GM21529 (cell line): ENCODE measurements at regions not wholly inside any gene's neighbourhood (a gene's known extent, or its start where the extent isn't known, plus 50 kb on each side); places are given as distances from the start of the nearest gene placed in this dataset.
A peak's percentile ranks its signal among the peaks of the same experiment; 100 is the strongest.
"Not testable (repeated sequence)": the region's sequence is repeated elsewhere in the genome, so short reads cannot be mapped to it uniquely, and the experiment has no call there.

ENCODE experiments used
- ATAC-seq: cut with Tn5 transposase; IDR thresholded peaks from one replicate; pipeline ENCODE4 v1.9.1; 2021; ENCODE audit not compliant: unreplicated experiment

GRCh38 chr2:48180557-48180956 is 133.9 kb upstream of the FOXN2 start:
- ATAC-seq = no peak

- ATAC-seq = no peak
These were observed 131.2 kb upstream of the FOXN2 start for GRCh38 chr2:48183276-48183675.

DNA sequence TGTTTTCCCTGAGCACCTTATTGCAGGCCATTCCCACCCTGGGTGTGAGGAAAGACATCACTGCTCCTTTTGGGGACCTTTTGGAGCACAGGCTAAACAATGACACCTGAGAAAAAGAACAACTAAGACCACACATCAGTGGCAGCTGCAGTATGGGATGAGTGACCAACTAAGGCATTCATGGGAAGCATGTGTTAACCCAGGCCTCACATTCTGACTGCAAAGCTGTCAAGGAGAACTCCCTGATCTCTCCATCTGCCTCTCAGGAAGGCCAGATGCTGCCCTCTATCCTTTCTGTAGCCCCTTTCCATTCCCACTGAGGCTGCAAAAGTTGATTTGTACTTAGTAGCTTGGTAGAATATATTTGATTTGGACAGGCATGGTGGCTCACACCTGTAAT is 130.5 kb upstream of the FOXN2 start:
- ATAC-seq = no peak

GRCh38 chr2:48187503-48187902 is 127.0 kb upstream of the FOXN2 start:
- ATAC-seq = no peak

GRCh38 chr2:48189552-48190228 is 124.8 kb upstream of the FOXN2 start:
- ATAC-seq = no peak

GRCh38 chr2:48190230-48190629 is 124.3 kb upstream of the FOXN2 start:
- no peak for ATAC-seq

GRCh38 chr2:48194641-48195040 is 119.8 kb upstream of the FOXN2 start:
- ATAC-seq = no peak

GRCh38 chr2:48195169-48195568 is 119.3 kb upstream of the FOXN2 start:
- ATAC-seq = no peak

DNA sequence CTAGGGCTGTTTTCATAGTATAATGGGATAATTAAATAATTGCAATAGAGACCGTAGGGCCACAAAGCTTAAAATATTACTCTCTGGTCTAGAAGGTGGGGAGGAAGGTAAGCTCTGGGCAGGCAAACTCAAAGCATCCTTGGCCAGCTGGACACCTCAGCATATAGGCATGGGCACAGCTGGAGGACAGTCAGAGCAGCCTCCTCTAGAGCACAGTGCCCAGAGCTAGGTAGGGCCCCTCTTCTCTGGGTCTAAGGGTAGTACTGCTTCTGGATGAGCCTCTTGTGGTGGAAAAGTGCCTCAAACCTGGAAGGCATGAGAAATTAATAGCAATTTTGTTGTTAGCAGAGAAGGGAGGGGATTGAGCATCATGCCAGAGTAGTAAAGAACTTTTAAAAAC is 116.9 kb upstream of the FOXN2 start:
- ATAC-seq = no peak

GRCh38 chr2:48198371-48198770 is 116.1 kb upstream of the FOXN2 start:
- ATAC-seq = no peak

DNA sequence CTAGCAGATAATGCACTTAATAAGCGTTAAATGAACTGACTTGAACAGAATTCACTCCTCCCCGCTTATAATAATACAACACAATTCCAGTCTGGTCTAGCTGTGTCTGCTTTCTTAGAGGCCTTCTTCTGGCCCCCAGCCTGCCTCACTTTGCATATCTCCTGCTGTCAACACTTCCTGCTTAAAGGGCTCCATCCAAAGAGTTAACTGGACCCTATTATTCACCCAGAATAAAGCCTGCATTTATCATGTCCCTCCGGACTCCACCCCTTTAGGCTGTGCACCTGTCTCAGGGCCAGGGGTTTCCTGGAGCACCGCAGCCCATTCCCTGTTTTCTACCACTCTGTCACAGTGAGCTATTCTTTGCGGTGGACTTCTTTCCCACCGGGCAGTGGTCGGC is 115.4 kb upstream of the FOXN2 start:
- no peak for ATAC-seq

DNA sequence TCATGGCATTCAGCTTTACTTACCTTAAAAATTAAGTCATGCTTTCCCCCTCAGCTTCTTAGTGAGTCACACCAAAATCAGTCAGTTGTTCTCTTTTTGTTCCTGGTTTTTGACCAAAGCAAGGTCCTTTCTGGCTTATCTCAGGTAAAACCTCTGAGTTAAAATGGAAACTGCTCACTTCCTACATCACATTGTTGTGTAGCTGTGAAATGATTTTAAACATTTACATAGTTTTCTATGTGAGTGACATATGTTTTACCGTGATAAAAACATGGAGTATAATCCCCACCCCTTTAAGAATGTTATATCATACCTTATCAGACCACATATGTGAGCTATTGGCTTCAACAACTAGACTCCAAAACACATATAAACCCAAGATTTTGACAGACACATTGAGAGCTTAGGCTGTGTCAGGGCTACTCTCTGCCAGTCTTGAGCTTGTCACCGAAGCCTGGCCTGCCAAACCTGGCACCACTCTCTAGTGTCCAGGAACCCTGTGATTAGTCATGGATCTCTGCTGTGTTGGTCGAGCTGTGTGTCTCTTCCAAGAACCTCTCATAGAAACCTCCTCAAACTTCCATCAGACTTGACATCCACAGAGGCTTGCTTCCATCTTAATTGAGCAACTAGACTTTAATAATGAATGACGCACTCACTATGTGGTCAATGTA is 113.7 kb upstream of the FOXN2 start:
- ATAC-seq = peak; percentile 79

DNA sequence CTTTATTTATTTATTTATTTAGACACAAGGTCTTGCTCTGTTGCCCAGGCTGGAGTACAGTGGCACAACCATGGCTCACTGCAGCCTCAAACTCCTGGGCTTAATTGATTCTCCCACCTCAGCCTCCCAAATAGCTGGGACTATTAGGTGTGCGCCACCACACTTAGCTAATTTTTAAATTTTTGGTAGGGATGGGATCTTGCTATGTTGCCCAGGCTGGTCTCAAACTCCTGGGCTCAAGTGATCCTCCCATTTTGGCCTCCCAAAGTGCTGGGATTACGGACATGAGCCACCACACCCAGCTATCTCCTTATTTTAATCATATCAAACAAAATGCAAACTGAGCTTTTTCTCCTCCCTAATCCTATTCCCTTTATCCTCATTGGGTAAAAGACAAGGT is 113.0 kb upstream of the FOXN2 start:
- ATAC-seq = not testable (repeated sequence)

DNA sequence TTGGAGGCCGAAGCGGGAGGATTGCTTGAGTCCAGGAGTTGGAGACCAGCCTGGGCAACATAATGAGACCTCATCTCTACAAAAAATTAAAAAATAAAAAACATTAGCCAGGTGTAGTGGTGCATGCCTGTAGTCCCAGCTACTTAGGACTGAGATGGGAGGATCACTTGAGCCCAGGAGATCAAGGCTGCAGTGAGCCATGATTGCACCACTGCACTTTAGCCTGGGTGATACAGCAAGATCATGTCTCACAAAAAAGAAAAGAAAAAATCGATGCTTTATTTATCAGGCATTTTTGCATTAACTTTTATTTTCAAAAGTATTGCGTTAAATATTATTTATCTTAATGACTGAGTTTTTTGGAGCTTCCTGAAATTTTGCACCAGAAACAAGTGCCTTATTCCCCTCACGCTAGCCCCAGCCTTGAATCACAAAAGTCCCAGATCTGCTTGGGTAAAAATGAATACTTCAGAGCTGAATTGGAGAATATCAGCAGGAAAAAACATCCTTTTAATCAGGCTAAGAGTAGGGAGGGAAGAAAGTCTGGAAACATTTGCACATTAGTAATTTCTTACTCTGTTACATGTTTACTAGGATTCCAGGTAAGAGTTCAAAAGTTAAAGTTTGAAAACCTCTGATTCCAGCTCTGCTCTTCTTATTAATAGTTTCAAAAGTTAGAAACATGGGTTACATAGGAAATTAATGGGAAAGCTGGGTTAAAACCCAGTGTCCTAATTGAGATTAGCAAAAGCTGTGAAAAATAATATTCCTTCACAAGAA is 111.4 kb upstream of the FOXN2 start:
- ATAC-seq = no peak

GRCh38 chr2:48203668-48204067 is 110.8 kb upstream of the FOXN2 start:
- ATAC-seq = no peak

DNA sequence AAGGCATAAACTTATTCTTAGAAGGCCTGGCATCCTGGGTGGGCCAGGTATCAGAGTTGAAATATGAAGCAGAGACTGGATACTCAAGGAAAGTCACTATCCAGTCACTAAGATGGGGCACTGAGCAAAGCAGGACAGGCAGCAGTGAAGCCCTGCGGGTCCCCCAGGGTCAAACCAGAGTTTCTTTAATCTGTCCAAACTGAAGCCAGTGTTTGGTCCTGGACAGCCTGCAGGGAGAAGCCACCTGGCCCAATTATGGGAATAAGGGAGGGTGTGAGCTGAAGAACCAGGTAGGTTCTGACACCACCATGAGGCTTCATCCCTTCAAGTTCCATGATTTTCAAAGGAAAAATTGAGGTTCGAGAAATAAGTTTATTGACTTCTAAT is 109.7 kb upstream of the FOXN2 start:
- ATAC-seq = no peak

DNA sequence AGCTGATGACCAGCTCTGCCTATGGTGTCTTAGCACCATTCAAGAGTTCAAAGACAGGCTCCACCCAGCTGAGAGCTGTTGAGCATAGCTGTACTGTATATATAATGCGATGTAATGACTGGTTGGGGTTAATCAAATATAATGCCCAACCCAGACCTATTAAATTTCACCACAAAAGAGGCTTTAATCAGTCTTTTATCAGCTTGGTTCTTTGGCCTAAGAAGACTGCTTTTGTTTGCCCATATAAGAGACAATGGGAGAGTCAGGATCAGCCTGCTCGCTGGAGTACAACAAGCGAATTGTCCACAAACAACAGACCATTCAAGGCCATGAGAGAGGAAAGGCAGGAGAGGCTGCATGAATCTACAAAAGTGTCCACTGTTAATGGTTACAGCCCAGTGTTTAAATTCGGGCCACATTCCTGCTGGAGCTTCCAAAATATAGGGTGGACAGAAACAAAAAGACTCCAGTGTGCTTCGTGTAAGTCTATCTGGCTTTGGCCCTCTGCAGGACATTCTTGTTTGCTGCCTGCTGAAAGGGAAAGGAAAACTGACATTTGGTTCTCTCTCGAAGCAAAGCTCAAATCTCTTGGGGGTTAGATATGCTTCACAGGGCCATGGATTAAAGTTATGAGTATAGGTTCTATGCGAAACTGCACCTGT is 109.2 kb upstream of the FOXN2 start:
- ATAC-seq = peak; percentile 74

- ATAC-seq = not testable (repeated sequence)
These were observed 108.3 kb upstream of the FOXN2 start for GRCh38 chr2:48206056-48206656.

DNA sequence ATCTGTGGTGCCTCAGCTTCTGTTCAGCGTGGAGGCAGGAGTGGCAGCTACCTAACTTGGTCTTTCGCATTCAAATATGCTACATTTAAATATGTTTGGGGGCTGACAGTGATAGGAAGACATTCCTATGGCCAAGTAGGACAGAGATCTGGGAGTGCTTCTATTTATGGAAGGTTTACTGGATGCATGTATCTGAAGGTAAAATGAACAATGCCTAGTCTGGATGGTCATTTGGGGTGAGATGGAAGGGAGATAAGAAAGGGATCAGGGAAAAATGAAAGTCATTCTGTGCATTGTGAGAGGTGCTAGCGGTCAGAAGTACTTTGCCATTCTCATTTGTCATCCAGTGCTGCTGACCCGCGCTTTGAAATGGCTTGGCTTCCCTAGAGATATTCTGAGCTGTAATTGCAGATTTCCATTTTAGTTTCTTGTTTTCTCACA is 107.3 kb upstream of the FOXN2 start:
- ATAC-seq = no peak

DNA sequence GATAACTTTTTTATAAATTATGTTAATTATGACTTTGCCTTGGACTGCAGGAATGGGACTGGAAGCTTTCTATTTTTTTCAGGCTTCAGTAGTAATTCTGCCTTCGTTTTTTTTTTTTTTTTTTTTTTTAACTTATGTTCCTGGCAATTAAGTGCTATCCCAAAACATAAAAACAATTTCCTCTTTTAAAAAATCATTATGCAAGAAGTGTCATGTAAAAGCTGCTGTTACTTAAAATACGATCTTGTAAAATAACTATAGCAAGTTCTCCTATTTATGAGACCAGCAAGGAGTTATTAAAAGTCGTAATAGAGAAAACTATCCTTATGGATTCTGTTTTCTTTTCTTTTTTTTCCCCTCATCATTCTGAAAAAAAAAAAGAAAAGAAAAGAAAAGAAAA is 106.6 kb upstream of the FOXN2 start:
- no peak for ATAC-seq

- ATAC-seq = no peak
These were observed 105.1 kb upstream of the FOXN2 start for GRCh38 chr2:48209214-48209885.
